Fibroblast of the conjunctiva (primary cell): ENCODE measurements at regions not wholly inside any gene's neighbourhood (a gene's known extent, or its start where the extent isn't known, plus 50 kb on each side); places are given as distances from the start of the nearest gene placed in this dataset.
A peak's percentile ranks its signal among the peaks of the same experiment; 100 is the strongest.

ENCODE experiments used
- DNase-seq: peaks from one replicate; pipeline ENCODE4 v3.0.0-alpha.2; 2010; ENCODE audit warnings: low read depth

- DNase-seq: no peak
Measured at GRCh38 chr2:33877348-33878016, 278.4 kb upstream of the FAM98A start.

GRCh38 chr2:33873076-33873605 lies 274.0 kb upstream of the FAM98A start:
- DNase-seq: no peak

- DNase-seq: peak; percentile 4
Measured at GRCh38 chr2:33859811-33860461, 260.8 kb upstream of the FAM98A start.

GRCh38 chr2:33859176-33859575 lies 260.1 kb upstream of the FAM98A start:
- no peak for DNase-seq

GRCh38 chr2:33848486-33848885 lies 249.4 kb upstream of the FAM98A start:
- DNase-seq: peak; percentile 33

- DNase-seq: no peak
Measured at GRCh38 chr2:33839791-33840190, 240.7 kb upstream of the FAM98A start.

GRCh38 chr2:33836628-33837027 lies 237.5 kb upstream of the FAM98A start:
- no peak for DNase-seq

- DNase-seq: no peak
Measured at GRCh38 chr2:33835911-33836310, 236.8 kb upstream of the FAM98A start.

- no peak for DNase-seq
Measured at GRCh38 chr2:33822964-33823363, 223.9 kb upstream of the FAM98A start.

- DNase-seq: no peak
Measured at GRCh38 chr2:33812707-33813106, 213.6 kb upstream of the FAM98A start.

GRCh38 chr2:33810046-33810835 lies 211.1 kb upstream of the FAM98A start:
- peak; percentile 74 for DNase-seq

- no peak for DNase-seq
Measured at GRCh38 chr2:33806041-33806440, 206.9 kb upstream of the FAM98A start.

GRCh38 chr2:33804155-33804554 lies 205.1 kb upstream of the FAM98A start:
- DNase-seq: no peak

GRCh38 chr2:33796511-33796910 lies 197.4 kb upstream of the FAM98A start:
- DNase-seq: no peak

GRCh38 chr2:33791625-33792024 lies 192.5 kb upstream of the FAM98A start:
- peak; percentile 66 for DNase-seq

- DNase-seq: peak; percentile 23
Measured at GRCh38 chr2:33788044-33788443, 188.9 kb upstream of the FAM98A start.

- no peak for DNase-seq
Measured at GRCh38 chr2:33786881-33787280, 187.8 kb upstream of the FAM98A start.

GRCh38 chr2:33785201-33786106 lies 186.4 kb upstream of the FAM98A start:
- no peak for DNase-seq

GRCh38 chr2:33784488-33784887 lies 185.4 kb upstream of the FAM98A start:
- DNase-seq: no peak

- no peak for DNase-seq
Measured at GRCh38 chr2:33782395-33783230, 183.5 kb upstream of the FAM98A start.

GRCh38 chr2:33777786-33778185 lies 178.7 kb upstream of the FAM98A start:
- DNase-seq: no peak
